ENCODE measurements at regions not wholly inside any gene's neighbourhood (a gene's known extent, or its start where the extent isn't known, plus 50 kb on each side); places are given as distances from the start of the nearest gene placed in this dataset.

- DNase-seq (ENCODE audit: low read depth): no peak
These were observed 112.3 kb upstream of the ANKH start for GRCh38 chr5:14983666-14984441.

- no peak for DNase-seq (ENCODE audit: low read depth)
These were observed 109.1 kb upstream of the ANKH start for GRCh38 chr5:14980698-14981097.

- DNase-seq (ENCODE audit: low read depth): no peak
These were observed 105.6 kb upstream of the ANKH start for GRCh38 chr5:14977058-14977685.

GRCh38 chr5:14976486-14976885 is 104.9 kb upstream of the ANKH start:
- DNase-seq (ENCODE audit: low read depth): no peak

GRCh38 chr5:14971873-14972272 is 100.3 kb upstream of the ANKH start:
- DNase-seq (ENCODE audit: low read depth): no peak

- no peak for DNase-seq (ENCODE audit: low read depth)
These were observed 97.2 kb upstream of the ANKH start for GRCh38 chr5:14968796-14969195.

- DNase-seq (ENCODE audit: low read depth): no peak
These were observed 95.6 kb upstream of the ANKH start for GRCh38 chr5:14967166-14967565.

- DNase-seq (ENCODE audit: low read depth): no peak
These were observed 94.2 kb upstream of the ANKH start for GRCh38 chr5:14965815-14966214.

- DNase-seq (ENCODE audit: low read depth): no peak
These were observed 91.0 kb upstream of the ANKH start for GRCh38 chr5:14962604-14963003.

- no peak for DNase-seq (ENCODE audit: low read depth)
These were observed 88.5 kb upstream of the ANKH start for GRCh38 chr5:14960120-14960462.

GRCh38 chr5:14959399-14960119 is 88.0 kb upstream of the ANKH start:
- no peak for DNase-seq (ENCODE audit: low read depth)

- no peak for DNase-seq (ENCODE audit: low read depth)
These were observed 86.6 kb upstream of the ANKH start for GRCh38 chr5:14958188-14958587.

- no peak for DNase-seq (ENCODE audit: low read depth)
These were observed 85.0 kb upstream of the ANKH start for GRCh38 chr5:14956423-14957046.

- DNase-seq (ENCODE audit: low read depth): no peak
These were observed 83.2 kb upstream of the ANKH start for GRCh38 chr5:14954616-14955343.

- no peak for DNase-seq (ENCODE audit: low read depth)
These were observed 82.6 kb upstream of the ANKH start for GRCh38 chr5:14954216-14954615.

GRCh38 chr5:14953075-14953607 is 81.6 kb upstream of the ANKH start:
- DNase-seq (ENCODE audit: low read depth): no peak

- DNase-seq (ENCODE audit: low read depth): no peak
These were observed 76.8 kb upstream of the ANKH start for GRCh38 chr5:14948383-14948782.

- DNase-seq (ENCODE audit: low read depth): no peak
These were observed 75.4 kb upstream of the ANKH start for GRCh38 chr5:14946815-14947620.

GRCh38 chr5:14945450-14945849 is 73.9 kb upstream of the ANKH start:
- no peak for DNase-seq (ENCODE audit: low read depth)

GRCh38 chr5:14944996-14945395 is 73.4 kb upstream of the ANKH start:
- no peak for DNase-seq (ENCODE audit: low read depth)

- DNase-seq (ENCODE audit: low read depth): no peak
These were observed 72.8 kb upstream of the ANKH start for GRCh38 chr5:14944350-14944739.

Data from activated T-helper 9 cell treated with anti-CD3 and anti-CD28 coated beads, Interleukin-2, amount 50 U/mL, for 16 hours (primary cell).